Spleen (tissue), 11 donors: ENCODE measurements at regions not wholly inside any gene's neighbourhood (a gene's known extent, or its start where the extent isn't known, plus 50 kb on each side); places are given as distances from the start of the nearest gene placed in this dataset.
A peak's percentile ranks its signal among the peaks of the same experiment; 100 is the strongest.

Experiments used
- DNase-seq: peaks from one replicate; pipeline ENCODE4 v3.0.0-alpha.2; 2020
- H3K27ac ChIP-seq, 8 donors: fragments of 200-600 bp; sonication (generic) in 7 of 8; 1 replicate in 4 of 8; 2 replicates in 4 of 8; pipeline versions ENCODE4 v1.5.0 to v1.8.0; 2016 to 2021; ENCODE audit warnings: inconsistent platforms in 4 of 8, mild to moderate bottlenecking in 4 of 8, moderate library complexity in 1 of 8
- H3K27me3 ChIP-seq, 7 donors: fragments of 200-600 bp; sonication (generic) in 6 of 7; replicated peaks in 1 of 7; 1 replicate in 4 of 7; 2 replicates in 3 of 7; pipeline versions ENCODE4 v1.5.0 to v1.8.0; 2016 to 2021; ENCODE audit warnings: inconsistent platforms in 3 of 7, mild to moderate bottlenecking in 1 of 7
- H3K36me3 ChIP-seq, 6 donors: fragments of 200-600 bp; sonication (generic) in 5 of 6; 1 replicate in 4 of 6; 2 replicates in 2 of 6; pipeline versions ENCODE4 v1.5.0 to v1.8.0; 2016 to 2021; ENCODE audit warnings: inconsistent platforms in 2 of 6
- H3K4me1 ChIP-seq, 6 donors: fragments of 200-600 bp; sonication (generic) in 5 of 6; 1 replicate in 3 of 6; 2 replicates in 3 of 6; pipeline versions ENCODE4 v1.5.0 to v1.8.0; 2016 to 2021; ENCODE audit warnings: inconsistent platforms in 3 of 6
- H3K4me3 ChIP-seq, 8 donors: fragments of 200-600 bp; sonication (generic) in 7 of 8; 1 replicate in 4 of 8; 2 replicates in 4 of 8; pipeline versions ENCODE4 v1.5.0 to v1.8.0; 2016 to 2021; ENCODE audit warnings: inconsistent platforms in 4 of 8, mild to moderate bottlenecking in 4 of 8, moderate library complexity in 2 of 8
- H3K9me3 ChIP-seq, 8 donors: fragments of 200-600 bp; sonication (generic) in 7 of 8; 1 replicate in 4 of 8; 2 replicates in 4 of 8; pipeline versions ENCODE4 v1.5.0 to v1.8.0; 2016 to 2021; ENCODE audit warnings: inconsistent platforms in 4 of 8
- CTCF ChIP-seq, 11 experiments: fragments of 200-600 bp in 7 of 11; fragments of 450-650 bp in 4 of 11; sonication (generic) in 4 of 11; IDR thresholded peaks in 8 of 11; conservative IDR thresholded peaks in 3 of 11; 1 replicate in 7 of 11; 2 replicates in 4 of 11; pipeline versions ENCODE4 v1.4.0 to v1.8.0; 2016 to 2021; ENCODE audit warnings: antibody characterized with exemption in 11 of 11, inconsistent platforms in 4 of 11, mild to moderate bottlenecking in 1 of 11
- POLR2A ChIP-seq, 3 donors: fragments of 450-650 bp; IDR thresholded peaks; one replicate each; pipeline ENCODE4 v1.5.1; 2017; ENCODE audit warnings: antibody characterized with exemption in 3 of 3, mild to moderate bottlenecking in 1 of 3
- POLR2AphosphoS5 ChIP-seq, 3 donors: sonication (generic); formaldehyde crosslinking; IDR thresholded peaks; one replicate each; pipeline ENCODE4 v1.5.1; 2017; ENCODE audit warnings: antibody characterized with exemption in 3 of 3
- WGBS, 5 donors: extraction: QIAGEN DNeasy Blood & Tissue Kit in 3 of 5; methylation state at CpG; one replicate each; pipeline versions ENCODE4 v1.1.5 to v1.1.7; 2013 to 2018; 5-methylcytosine and 5-hydroxymethylcytosine counted together
- intact Hi-C: fragments of 100-400 bp; cut with DNase I; formaldehyde crosslinking; loops from one replicate; pipeline ENCODE4 v1.15.0; 2023; ENCODE audit warnings: low total_unique reads
- donor health status: healthy with polysubstance abuse.
- donor health status: DM: no; HTN: no; CAD: no; lungs with moderate emphysema.
- donor health status: DM: no; HTN: no; CAD: no.
- donor health status: Bipolar disorder and iron deficiency.
- donor health status: healthy.
- donor health status: DM: no; HTN: no; CAD: no.
- donor health status: DM: yes; HTN: yes; CAD: no.

DNA sequence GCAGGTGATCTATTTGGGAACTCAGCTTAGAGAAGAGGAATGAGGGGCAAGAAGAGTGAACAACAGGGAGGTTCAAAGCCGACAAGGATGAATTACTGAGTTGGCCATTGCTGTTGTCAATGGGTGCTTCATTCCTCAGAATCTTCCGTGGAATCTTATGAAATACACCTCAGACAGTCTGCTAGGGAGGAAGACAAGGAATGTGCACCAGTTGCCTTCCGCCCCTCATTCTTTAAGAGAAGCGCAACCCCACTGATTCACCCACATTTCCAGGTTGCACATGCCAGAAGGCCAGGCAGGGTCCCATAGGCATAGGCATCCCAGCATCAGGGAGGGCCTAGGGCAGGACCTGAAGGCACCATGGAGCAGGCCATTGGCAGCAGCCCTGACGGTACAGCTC is 127.5 kb upstream of the TNFAIP3 start:
- H3K4me1 ChIP-seq: peaks cover 0 to 27% (median 3%) of the 10 kb centered on the region in 6 donors
- intact Hi-C loops: no loop called here
- H3K27me3 ChIP-seq: no peaks in the 10 kb centered on the region
- H3K9me3 ChIP-seq: no peaks in the 10 kb centered on the region
- no peaks in the 10 kb centered on the region for H3K36me3 ChIP-seq
- WGBS, 5 donors: 89 to 98% (median 95%) methylated on average over 5 of the region's 5 CpGs
- H3K27ac ChIP-seq: peak overlapping the region in 1 of 8 donors; percentile 35
- no peak overlapping the region for H3K4me3 ChIP-seq
- DNase-seq: no peak
- no peak for TF ChIP-seq POLR2AphosphoS5 (IDR thresholded peaks at IDR 0.05)
- no peak for TF ChIP-seq POLR2A (IDR thresholded peaks at IDR 0.05)
- TF ChIP-seq CTCF (IDR thresholded peaks at IDR 0.05 in 8 of 11, conservative IDR thresholded peaks at IDR 0.05 in 3 of 11): no peak

- H3K27ac ChIP-seq: peak overlapping the region in 1 of 8 donors; percentile 35
- H3K27me3 ChIP-seq: no peaks in the 10 kb centered on the region
- H3K4me1 ChIP-seq: peaks cover 0 to 27% (median 3%) of the 10 kb centered on the region in 6 donors
- WGBS, 5 donors: 83 to 92% (median 90%) methylated on average over 7 of the region's 7 CpGs
- no peak overlapping the region for H3K4me3 ChIP-seq
- no peak for DNase-seq
- no peaks in the 10 kb centered on the region for H3K9me3 ChIP-seq
- intact Hi-C loops: no loop called here
- no peak for TF ChIP-seq CTCF (IDR thresholded peaks at IDR 0.05 in 8 of 11, conservative IDR thresholded peaks at IDR 0.05 in 3 of 11)
- no peak for TF ChIP-seq POLR2A (IDR thresholded peaks at IDR 0.05)
- TF ChIP-seq POLR2AphosphoS5 (IDR thresholded peaks at IDR 0.05): no peak
- H3K36me3 ChIP-seq: no peaks in the 10 kb centered on the region
Measured at GRCh38 chr6:137740091-137740755, 126.8 kb upstream of the TNFAIP3 start.

- Histone ChIP-seq H3K9me3 (no peaks in the 10 kb centered on the region), H3K36me3 (no peaks in the 10 kb centered on the region), H3K27me3 (no peaks in the 10 kb centered on the region), H3K4me1 (peaks cover 0 to 27% (median 4%) of the 10 kb centered on the region in 6 donors), H3K4me3 (no peak overlapping the region), H3K27ac (no peak overlapping the region)
- intact Hi-C loops: no loop called here
- no peak for DNase-seq
- 84 to 91% (median 89%) methylated on average over 10 of the region's 10 CpGs for WGBS, 5 donors
- TF ChIP-seq POLR2AphosphoS5 (IDR thresholded peaks at IDR 0.05) (no peak), POLR2A (IDR thresholded peaks at IDR 0.05) (no peak), CTCF (IDR thresholded peaks at IDR 0.05 in 8 of 11, conservative IDR thresholded peaks at IDR 0.05 in 3 of 11) (no peak)
Measured at GRCh38 chr6:137740967-137741761, 125.9 kb upstream of the TNFAIP3 start.

GRCh38 chr6:137743493-137743892 is 123.6 kb upstream of the TNFAIP3 start:
- Histone ChIP-seq H3K4me3 (no peak overlapping the region), H3K27me3 (no peaks in the 10 kb centered on the region), H3K4me1 (peaks cover 0 to 39% (median 8%) of the 10 kb centered on the region in 6 donors), H3K36me3 (no peaks in the 10 kb centered on the region), H3K9me3 (no peaks in the 10 kb centered on the region), H3K27ac (no peak overlapping the region)
- TF ChIP-seq POLR2A (IDR thresholded peaks at IDR 0.05) (no peak), CTCF (IDR thresholded peaks at IDR 0.05 in 8 of 11, conservative IDR thresholded peaks at IDR 0.05 in 3 of 11) (no peak), POLR2AphosphoS5 (IDR thresholded peaks at IDR 0.05) (no peak)
- no peak for DNase-seq
- 88 to 92% (median 89%) methylated on average over 4 of the region's 4 CpGs for WGBS, 5 donors
- intact Hi-C loops: no loop called here
